ENCODE measurements at regions not wholly inside any gene's neighbourhood (a gene's known extent, or its start where the extent isn't known, plus 50 kb on each side); places are given as distances from the start of the nearest gene placed in this dataset.

DNA sequence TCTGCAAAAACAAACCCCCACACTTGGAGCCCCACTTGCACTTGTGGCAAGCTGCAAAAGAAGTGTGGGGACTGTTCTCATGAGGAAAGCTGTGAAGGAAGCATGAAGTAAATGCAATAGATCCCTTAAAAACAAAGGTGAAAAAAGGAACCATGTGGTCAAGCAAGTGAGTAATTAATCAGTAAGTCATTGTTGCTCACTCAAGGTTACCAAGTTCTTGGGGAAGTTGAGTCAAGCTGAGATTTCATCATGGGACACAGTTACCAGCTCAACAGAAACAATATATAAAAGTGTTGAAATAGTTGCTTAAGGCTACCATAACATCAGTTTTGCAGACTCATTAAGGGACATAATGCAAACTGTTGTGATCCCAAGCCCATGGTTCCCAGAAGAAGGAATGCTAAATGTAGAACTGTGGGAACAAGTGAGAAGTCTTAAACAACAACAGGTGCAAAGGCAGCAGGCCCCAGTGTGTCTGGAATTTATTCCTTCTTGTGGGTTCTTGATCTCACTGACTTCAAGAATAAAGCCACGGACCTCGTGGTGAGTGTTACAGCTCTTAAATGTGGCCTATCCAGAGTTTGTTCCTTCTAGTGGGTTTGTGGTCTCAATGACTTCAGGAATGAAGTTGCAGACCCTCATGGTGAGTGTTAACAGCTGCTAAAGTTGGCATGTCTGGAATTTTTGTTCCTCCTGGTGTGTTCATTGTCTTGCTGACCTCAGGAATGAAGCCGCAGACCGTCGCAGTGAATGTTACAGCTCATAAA is 336.3 kb upstream of the RBMY1B start:
- Histone ChIP-seq H3K27ac (ENCODE audit: insufficient read depth, low read length, poor library complexity, severe bottlenecking) (no peak overlapping the region), H3K9me3 (ENCODE audit: control insufficient read depth in 2 of 2, low read length in 2 of 2) (no peaks in the 10 kb centered on the region), H3K36me3 (ENCODE audit: control insufficient read depth, insufficient read depth, low read length) (peaks cover 23% of the 10 kb centered on the region), H3K4me1 (ENCODE audit: control insufficient read depth, insufficient read depth, low read length, poor library complexity, severe bottlenecking) (no peaks in the 10 kb centered on the region), H3K27me3 (ENCODE audit: control insufficient read depth, insufficient read depth, low read length) (no peaks in the 10 kb centered on the region), H3K4me3 (ENCODE audit: low read depth, low read length) (no peak overlapping the region)
- no peak for DNase-seq
- H3K27ac Mint-ChIP-seq = no peak overlapping the region
- no peak overlapping the region for H3K4me3 Mint-ChIP-seq
- no peaks in the 10 kb centered on the region for H3K9me3 Mint-ChIP-seq
- ATAC-seq (ENCODE audit: low read depth in 2 of 2) = no peak
- H3K36me3 Mint-ChIP-seq = no peaks in the 10 kb centered on the region
- H3K4me1 Mint-ChIP-seq = peaks cover 0 to 34% (median 6%) of the 10 kb centered on the region in 4 donors
- H3K27me3 Mint-ChIP-seq = no peaks in the 10 kb centered on the region

DNA sequence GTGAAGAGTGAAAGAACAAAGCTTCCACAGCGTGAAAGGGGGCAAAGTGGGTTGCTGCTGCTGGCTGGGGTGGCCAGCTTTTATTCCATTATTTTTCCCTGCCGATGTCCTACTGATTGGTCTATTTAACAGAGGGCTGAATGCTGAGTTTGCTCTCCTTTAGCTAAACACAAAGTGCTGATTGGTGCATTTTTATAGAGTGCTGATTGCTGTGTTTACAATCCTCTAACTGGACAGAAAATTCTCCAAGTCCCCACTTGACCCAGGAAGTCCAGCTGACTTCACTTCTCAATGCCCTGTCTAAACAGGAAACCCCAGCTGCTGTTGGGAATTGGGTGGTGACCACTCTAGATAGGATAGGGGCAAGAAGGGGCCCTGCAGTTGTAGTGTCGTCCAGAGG is 335.6 kb upstream of the RBMY1B start:
- Histone ChIP-seq H3K27me3 (ENCODE audit: control insufficient read depth, insufficient read depth, low read length) (no peaks in the 10 kb centered on the region), H3K4me3 (ENCODE audit: low read depth, low read length) (no peak overlapping the region), H3K27ac (ENCODE audit: insufficient read depth, low read length, poor library complexity, severe bottlenecking) (no peak overlapping the region), H3K9me3 (ENCODE audit: control insufficient read depth in 2 of 2, low read length in 2 of 2) (no peaks in the 10 kb centered on the region), H3K36me3 (ENCODE audit: control insufficient read depth, insufficient read depth, low read length) (peaks cover 22% of the 10 kb centered on the region), H3K4me1 (ENCODE audit: control insufficient read depth, insufficient read depth, low read length, poor library complexity, severe bottlenecking) (peaks cover 4% of the 10 kb centered on the region)
- Mint-ChIP-seq H3K27me3 (no peaks in the 10 kb centered on the region), H3K4me1 (peaks cover 0 to 40% (median 6%) of the 10 kb centered on the region in 4 donors), H3K4me3 (no peak overlapping the region), H3K36me3 (no peaks in the 10 kb centered on the region), H3K27ac (no peak overlapping the region), H3K9me3 (no peaks in the 10 kb centered on the region)
- ATAC-seq (ENCODE audit: low read depth in 2 of 2) (no peak), DNase-seq (no peak)

DNA sequence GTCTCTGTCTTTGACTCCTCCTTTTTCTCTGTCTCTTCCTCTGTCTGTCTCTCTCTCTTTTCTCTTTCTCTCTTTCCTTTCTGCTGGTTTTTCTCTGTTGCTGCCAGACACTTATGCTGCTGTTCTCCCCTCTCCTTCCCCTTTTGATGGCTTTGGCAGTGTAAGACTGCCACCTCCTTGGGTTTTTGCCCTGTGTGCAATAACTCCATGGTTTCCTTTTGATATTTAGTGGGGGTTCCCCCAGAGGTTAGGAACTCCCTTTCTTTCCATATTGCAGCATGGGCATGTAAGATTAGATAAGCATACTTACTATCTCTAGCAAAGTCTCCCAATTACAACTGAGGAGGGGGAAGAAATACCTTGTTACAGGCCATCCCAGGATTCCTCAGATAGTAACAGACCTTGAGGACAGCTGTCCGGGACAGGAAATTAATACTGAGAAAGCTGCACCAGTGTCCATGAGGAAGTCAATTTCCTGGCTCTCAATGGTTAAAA is 333.8 kb upstream of the RBMY1B start:
- Mint-ChIP-seq H3K36me3 (no peaks in the 10 kb centered on the region), H3K9me3 (no peaks in the 10 kb centered on the region), H3K27me3 (no peaks in the 10 kb centered on the region), H3K4me1 (peaks cover 0 to 51% (median 5%) of the 10 kb centered on the region in 4 donors), H3K4me3 (no peak overlapping the region), H3K27ac (peak overlapping the region in 1 of 3 donors; percentile 95)
- Histone ChIP-seq H3K27ac (ENCODE audit: insufficient read depth, low read length, poor library complexity, severe bottlenecking) (no peak overlapping the region), H3K9me3 (ENCODE audit: control insufficient read depth in 2 of 2, low read length in 2 of 2) (no peaks in the 10 kb centered on the region), H3K4me1 (ENCODE audit: control insufficient read depth, insufficient read depth, low read length, poor library complexity, severe bottlenecking) (peaks cover 6% of the 10 kb centered on the region), H3K4me3 (ENCODE audit: low read depth, low read length) (no peak overlapping the region), H3K36me3 (ENCODE audit: control insufficient read depth, insufficient read depth, low read length) (peaks cover 18% of the 10 kb centered on the region), H3K27me3 (ENCODE audit: control insufficient read depth, insufficient read depth, low read length) (no peaks in the 10 kb centered on the region)
- no peak for ATAC-seq (ENCODE audit: low read depth in 2 of 2)
- DNase-seq = no peak

DNA sequence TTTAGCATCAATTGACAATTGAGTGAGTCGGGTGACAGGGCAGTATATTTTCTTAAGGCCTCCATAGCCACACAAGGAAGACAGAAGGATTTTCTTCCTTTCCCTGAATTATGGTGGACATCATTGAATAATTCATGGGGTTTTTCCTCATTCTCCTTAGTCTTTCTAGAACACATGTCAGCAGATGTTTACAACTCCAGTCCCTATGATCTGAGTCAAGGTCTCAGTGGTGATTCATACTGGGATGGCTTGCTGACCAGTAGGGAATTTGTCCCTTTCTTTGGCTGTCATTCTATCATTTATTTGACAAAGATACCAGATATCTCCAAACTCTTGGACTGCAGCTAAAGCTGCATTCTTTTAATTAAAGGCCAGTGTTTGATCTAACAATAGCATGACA is 332.9 kb upstream of the RBMY1B start:
- Mint-ChIP-seq H3K27ac (peak overlapping the region in 1 of 3 donors; percentile 83), H3K27me3 (no peaks in the 10 kb centered on the region), H3K4me1 (peaks cover 0 to 46% (median 5%) of the 10 kb centered on the region in 4 donors), H3K9me3 (no peaks in the 10 kb centered on the region), H3K36me3 (no peaks in the 10 kb centered on the region), H3K4me3 (no peak overlapping the region)
- Histone ChIP-seq H3K9me3 (ENCODE audit: control insufficient read depth in 2 of 2, low read length in 2 of 2) (no peaks in the 10 kb centered on the region), H3K4me3 (ENCODE audit: low read depth, low read length) (no peak overlapping the region), H3K4me1 (ENCODE audit: control insufficient read depth, insufficient read depth, low read length, poor library complexity, severe bottlenecking) (peaks cover 6% of the 10 kb centered on the region), H3K27ac (ENCODE audit: insufficient read depth, low read length, poor library complexity, severe bottlenecking) (no peak overlapping the region), H3K36me3 (ENCODE audit: control insufficient read depth, insufficient read depth, low read length) (peaks cover 17% of the 10 kb centered on the region), H3K27me3 (ENCODE audit: control insufficient read depth, insufficient read depth, low read length) (no peaks in the 10 kb centered on the region)
- DNase-seq (no peak), ATAC-seq (ENCODE audit: low read depth in 2 of 2) (no peak)

DNA sequence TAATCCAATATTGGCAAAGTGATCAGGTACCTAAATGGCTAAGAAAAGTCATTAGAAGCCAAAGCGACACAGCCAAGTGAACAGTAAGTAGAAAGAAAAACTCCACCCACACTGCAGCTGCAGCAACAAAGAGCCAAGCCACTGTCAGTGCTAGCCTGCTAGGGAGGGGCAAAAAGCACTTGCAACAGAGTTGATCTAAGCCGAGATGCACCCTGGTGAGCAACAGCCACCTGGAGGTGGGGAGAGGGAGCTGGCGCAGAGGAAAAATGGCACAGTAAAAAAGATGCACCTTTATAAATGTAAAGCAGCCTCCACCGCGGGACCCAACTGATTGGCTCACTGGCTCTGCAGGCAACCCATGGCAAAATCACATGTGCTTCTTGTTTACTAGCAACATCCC is 330.2 kb upstream of the RBMY1B start:
- Histone ChIP-seq H3K4me1 (ENCODE audit: control insufficient read depth, insufficient read depth, low read length, poor library complexity, severe bottlenecking) (peaks cover 6% of the 10 kb centered on the region), H3K36me3 (ENCODE audit: control insufficient read depth, insufficient read depth, low read length) (no peaks in the 10 kb centered on the region), H3K4me3 (ENCODE audit: low read depth, low read length) (peak overlapping the region; percentile 51), H3K9me3 (ENCODE audit: control insufficient read depth in 2 of 2, low read length in 2 of 2) (no peaks in the 10 kb centered on the region), H3K27me3 (ENCODE audit: control insufficient read depth, insufficient read depth, low read length) (no peaks in the 10 kb centered on the region), H3K27ac (ENCODE audit: insufficient read depth, low read length, poor library complexity, severe bottlenecking) (peak overlapping the region; percentile 51)
- H3K36me3 Mint-ChIP-seq = no peaks in the 10 kb centered on the region
- H3K27ac Mint-ChIP-seq = peak overlapping the region in 1 of 3 donors; percentile 95
- H3K4me3 Mint-ChIP-seq = peak overlapping the region in 1 of 4 donors; percentile 40
- peaks cover 0 to 60% (median 9%) of the 10 kb centered on the region in 4 donors for H3K4me1 Mint-ChIP-seq
- DNase-seq = peak in 1 of 3 donors; percentile 36
- ATAC-seq (ENCODE audit: low read depth in 2 of 2) = peak; percentile 97 to 99
- H3K9me3 Mint-ChIP-seq = no peaks in the 10 kb centered on the region
- H3K27me3 Mint-ChIP-seq = no peaks in the 10 kb centered on the region

DNA sequence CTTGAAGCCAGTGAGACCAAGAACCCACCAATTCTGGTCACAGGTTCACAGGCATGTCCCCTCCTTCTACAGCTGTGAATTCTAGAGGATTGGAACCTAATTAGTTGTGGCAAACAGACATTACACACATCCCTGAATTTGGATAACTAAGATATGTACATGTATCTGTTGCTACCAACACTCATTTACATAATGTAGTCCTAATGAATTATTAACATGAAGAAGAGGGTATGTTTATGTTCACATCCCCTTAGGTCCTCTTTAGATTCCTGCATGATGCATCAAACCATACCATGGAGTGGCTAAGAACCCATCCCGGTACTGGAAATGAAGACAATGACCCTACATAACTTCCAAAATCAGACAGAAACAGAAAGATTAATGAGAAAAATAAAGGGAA is 326.9 kb upstream of the RBMY1B start:
- Mint-ChIP-seq H3K9me3 (peaks cover 0 to 2% (median 0%) of the 10 kb centered on the region in 7 donors), H3K4me3 (no peak overlapping the region), H3K27ac (peak overlapping the region in 1 of 3 donors; percentile 95), H3K36me3 (no peaks in the 10 kb centered on the region), H3K4me1 (peaks cover 0 to 43% (median 7%) of the 10 kb centered on the region in 4 donors), H3K27me3 (no peaks in the 10 kb centered on the region)
- Histone ChIP-seq H3K27me3 (ENCODE audit: control insufficient read depth, insufficient read depth, low read length) (no peaks in the 10 kb centered on the region), H3K4me3 (ENCODE audit: low read depth, low read length) (no peak overlapping the region), H3K4me1 (ENCODE audit: control insufficient read depth, insufficient read depth, low read length, poor library complexity, severe bottlenecking) (peaks cover 6% of the 10 kb centered on the region), H3K9me3 (ENCODE audit: control insufficient read depth in 2 of 2, low read length in 2 of 2) (no peaks in the 10 kb centered on the region), H3K36me3 (ENCODE audit: control insufficient read depth, insufficient read depth, low read length) (no peaks in the 10 kb centered on the region), H3K27ac (ENCODE audit: insufficient read depth, low read length, poor library complexity, severe bottlenecking) (peak overlapping the region; percentile 5)
- no peak for ATAC-seq (ENCODE audit: low read depth in 2 of 2)
- no peak for DNase-seq

DNA sequence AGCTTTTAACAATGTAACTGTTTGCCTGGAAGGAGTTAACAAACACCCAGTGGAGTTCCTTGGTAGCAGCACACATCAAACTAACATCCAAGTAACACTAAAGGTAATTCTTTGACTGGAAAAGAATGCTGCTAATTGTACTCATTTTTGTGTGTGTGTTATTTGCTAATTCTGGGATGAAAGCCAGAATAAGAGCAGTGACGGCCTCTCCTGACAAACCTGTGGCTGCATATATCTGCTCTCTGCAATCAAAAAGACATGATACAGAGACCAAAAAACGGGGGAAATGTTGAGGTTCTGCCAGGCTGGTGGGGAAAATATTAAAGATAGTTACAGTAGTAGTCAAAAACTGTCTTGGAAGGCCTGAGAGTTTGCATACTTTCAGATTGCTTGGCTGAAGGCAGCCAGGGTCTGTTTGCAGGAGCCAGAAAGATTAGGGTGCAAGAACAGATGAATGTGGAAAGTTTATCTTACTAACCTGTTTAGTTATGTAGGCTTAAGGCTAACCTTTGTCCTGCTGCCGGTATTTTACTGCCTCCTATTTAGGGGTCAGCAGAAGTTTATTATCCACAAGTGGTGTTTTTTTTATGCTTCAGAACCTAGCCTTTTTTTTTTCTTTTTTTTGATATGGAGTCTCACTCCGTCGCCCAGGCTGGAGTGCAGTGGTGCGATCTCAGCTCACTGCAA is 325.6 kb upstream of the RBMY1B start:
- Mint-ChIP-seq H3K9me3 (peaks cover 0 to 2% (median 0%) of the 10 kb centered on the region in 7 donors), H3K27ac (peak overlapping the region in 1 of 3 donors; percentile 79), H3K4me1 (peaks cover 0 to 33% (median 7%) of the 10 kb centered on the region in 4 donors), H3K27me3 (no peaks in the 10 kb centered on the region), H3K36me3 (no peaks in the 10 kb centered on the region), H3K4me3 (no peak overlapping the region)
- Histone ChIP-seq H3K4me1 (ENCODE audit: control insufficient read depth, insufficient read depth, low read length, poor library complexity, severe bottlenecking) (peaks cover 2% of the 10 kb centered on the region), H3K36me3 (ENCODE audit: control insufficient read depth, insufficient read depth, low read length) (no peaks in the 10 kb centered on the region), H3K27ac (ENCODE audit: insufficient read depth, low read length, poor library complexity, severe bottlenecking) (no peak overlapping the region), H3K4me3 (ENCODE audit: low read depth, low read length) (no peak overlapping the region), H3K27me3 (ENCODE audit: control insufficient read depth, insufficient read depth, low read length) (no peaks in the 10 kb centered on the region), H3K9me3 (ENCODE audit: control insufficient read depth in 2 of 2, low read length in 2 of 2) (no peaks in the 10 kb centered on the region)
- ATAC-seq (ENCODE audit: low read depth in 2 of 2) (no peak), DNase-seq (no peak)

Measured in CD4-positive, CD25-positive, alpha-beta regulatory T cell (primary cell).